Coronary artery (tissue), 2 donors: ENCODE measurements at regions not wholly inside any gene's neighbourhood (a gene's known extent, or its start where the extent isn't known, plus 50 kb on each side); places are given as distances from the start of the nearest gene placed in this dataset.

Source experiments
- DNase-seq: peaks from one replicate; pipeline ENCODE4 v3.0.0-alpha.2; 2017; ENCODE audit warnings: low spot score
- H3K27ac ChIP-seq, 2 donors: fragments of 200-600 bp; sonication (generic); one replicate each; pipeline ENCODE4 v1.5.1; 2016 to 2019
- H3K4me3 ChIP-seq: fragments of 200-600 bp; sonication (generic); 2 replicates; pipeline ENCODE4 v1.5.1; 2016; ENCODE audit warnings: mild to moderate bottlenecking, moderate library complexity
- TF ChIP-seq, protein P1 (sequence below): fragments of 200-600 bp; sonication (generic); IDR thresholded peaks from one replicate; pipeline ENCODE4 v1.5.1; 2019; ENCODE audit warnings: antibody characterized with exemption

DNA sequence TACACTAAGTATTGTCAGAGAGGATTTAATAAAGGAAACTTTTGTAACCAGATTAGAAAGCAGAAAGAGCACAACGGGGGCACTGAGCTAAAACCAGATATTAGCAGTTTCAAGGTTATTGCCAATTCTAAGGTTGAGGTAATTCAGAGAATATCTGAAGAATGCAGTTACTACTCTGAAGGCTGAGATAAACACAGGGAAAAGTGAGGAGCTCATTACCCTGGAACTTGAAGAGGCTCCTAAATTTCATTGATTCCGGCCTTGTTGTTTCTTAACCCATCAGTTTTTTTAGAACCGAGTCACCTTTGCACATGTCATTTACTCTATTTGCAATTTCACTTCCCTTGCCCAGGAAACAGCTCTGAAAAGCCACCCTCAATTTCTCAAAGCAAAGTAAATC, 72.4 kb upstream of the BTBD3 start:
- H3K27ac ChIP-seq, result no peak overlapping the region
- no peak for DNase-seq
- H3K4me3 ChIP-seq, result no peak overlapping the region
- TF ChIP-seq, protein P1, sequence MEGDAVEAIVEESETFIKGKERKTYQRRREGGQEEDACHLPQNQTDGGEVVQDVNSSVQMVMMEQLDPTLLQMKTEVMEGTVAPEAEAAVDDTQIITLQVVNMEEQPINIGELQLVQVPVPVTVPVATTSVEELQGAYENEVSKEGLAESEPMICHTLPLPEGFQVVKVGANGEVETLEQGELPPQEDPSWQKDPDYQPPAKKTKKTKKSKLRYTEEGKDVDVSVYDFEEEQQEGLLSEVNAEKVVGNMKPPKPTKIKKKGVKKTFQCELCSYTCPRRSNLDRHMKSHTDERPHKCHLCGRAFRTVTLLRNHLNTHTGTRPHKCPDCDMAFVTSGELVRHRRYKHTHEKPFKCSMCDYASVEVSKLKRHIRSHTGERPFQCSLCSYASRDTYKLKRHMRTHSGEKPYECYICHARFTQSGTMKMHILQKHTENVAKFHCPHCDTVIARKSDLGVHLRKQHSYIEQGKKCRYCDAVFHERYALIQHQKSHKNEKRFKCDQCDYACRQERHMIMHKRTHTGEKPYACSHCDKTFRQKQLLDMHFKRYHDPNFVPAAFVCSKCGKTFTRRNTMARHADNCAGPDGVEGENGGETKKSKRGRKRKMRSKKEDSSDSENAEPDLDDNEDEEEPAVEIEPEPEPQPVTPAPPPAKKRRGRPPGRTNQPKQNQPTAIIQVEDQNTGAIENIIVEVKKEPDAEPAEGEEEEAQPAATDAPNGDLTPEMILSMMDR, result no peak

DNA sequence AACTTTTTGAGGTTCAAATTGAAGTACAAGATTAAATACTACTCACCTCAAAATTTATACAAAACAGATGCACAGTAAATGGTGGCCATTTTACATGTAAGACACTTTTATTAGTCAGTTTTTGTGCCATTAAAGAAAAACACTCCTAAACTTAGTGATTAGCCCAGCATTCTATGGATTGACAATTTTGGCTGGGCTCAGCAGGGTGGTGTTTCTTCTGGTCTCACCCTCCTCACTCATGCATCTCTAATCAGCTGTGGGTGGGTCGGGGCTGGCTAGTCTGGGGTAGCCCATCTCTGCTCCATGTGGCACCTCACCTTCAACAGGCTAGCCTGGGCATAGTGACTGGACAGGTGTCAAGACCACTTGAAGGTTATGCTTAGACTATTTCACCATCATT, 71.6 kb upstream of the BTBD3 start:
- no peak for DNase-seq
- TF ChIP-seq, protein P1, result no peak
- Histone ChIP-seq H3K4me3 (no peak overlapping the region), H3K27ac (no peak overlapping the region)

DNA sequence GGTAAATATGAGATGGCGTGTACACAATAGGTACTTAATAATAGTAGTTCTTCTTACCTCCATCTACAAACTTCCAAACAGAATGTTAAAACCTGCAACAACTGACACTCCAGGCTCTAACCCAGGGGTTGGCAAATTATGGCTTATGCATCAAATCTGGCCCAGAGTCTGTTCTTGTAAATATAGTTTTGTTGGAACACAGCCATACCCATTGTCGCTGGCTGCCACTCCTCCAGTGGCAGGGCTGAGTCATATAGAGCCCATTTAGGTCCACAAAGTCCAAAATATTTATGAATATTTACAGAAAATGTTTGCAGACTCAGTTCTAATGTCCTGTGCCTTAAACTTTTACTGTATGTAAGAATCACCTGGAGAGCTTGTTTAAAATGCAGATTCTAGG, 69.9 kb upstream of the BTBD3 start:
- no peak for DNase-seq
- Histone ChIP-seq H3K27ac (no peak overlapping the region), H3K4me3 (no peak overlapping the region)
- TF ChIP-seq, protein P1, result no peak

DNA sequence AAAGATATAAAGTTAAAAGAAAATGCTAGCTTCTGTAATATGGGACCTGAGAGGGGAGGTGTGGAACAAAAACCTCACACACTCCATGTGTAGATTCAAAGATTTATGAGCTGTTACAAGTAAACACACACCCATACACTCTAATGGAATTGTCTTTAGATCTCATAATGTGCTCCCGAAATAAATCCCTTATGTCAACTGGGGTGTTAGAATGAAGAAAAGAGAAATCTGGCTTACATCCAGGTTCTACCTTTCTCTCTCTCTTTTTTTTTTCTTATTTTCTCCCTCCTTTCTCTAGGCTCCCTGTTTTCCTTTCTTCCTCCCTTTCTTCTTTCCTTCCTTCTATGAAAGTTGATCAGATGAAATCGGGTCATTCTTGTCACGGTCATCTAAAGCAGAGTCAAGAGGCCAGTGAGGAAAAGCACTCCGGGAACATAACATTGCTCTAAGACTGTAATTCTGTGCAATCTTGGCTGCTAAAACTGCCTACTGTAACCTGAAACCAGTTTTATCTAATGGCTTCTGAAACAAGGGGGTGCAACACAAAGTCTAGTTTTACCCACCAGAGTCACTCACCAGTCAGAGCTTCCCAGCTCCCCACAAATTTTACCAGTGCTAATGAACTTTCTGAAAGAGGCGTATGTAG, 68.3 kb upstream of the BTBD3 start:
- no peak overlapping the region for H3K27ac ChIP-seq
- TF ChIP-seq, protein P1, result no peak
- H3K4me3 ChIP-seq, result no peak overlapping the region
- no peak for DNase-seq

DNA sequence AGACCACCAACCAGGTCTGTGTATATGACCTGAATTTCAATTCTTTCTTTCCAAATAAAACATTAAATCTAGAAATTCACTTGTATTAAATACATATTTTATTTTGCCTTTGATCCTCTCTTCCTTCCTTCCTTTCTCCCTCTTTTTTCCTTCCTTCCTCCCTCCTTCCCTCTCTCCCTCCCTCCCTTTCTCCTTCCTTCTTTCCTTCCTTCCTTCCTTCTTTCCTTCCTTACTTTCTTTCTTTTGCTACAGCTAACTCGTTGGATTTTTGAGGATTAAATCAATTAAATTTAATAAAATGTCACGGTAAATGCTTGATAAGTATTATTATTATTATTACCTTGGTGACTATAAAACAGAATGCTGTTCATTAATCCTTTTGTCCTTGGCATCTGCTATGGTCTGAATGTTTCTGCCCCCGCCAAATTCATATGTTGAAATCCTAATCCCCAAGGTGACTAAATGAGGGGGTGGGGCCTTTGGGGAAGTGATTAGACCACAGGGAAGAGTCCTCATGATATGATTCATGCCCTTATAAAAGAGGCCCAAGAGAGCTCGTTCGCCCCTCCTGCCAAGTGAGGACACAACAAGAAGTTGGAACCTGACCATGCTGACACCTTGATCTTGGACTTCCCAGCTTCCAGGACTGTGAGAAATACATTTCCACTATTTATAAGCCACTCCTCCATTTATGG, 67.6 kb upstream of the BTBD3 start:
- H3K4me3 ChIP-seq, result no peak overlapping the region
- H3K27ac ChIP-seq, result no peak overlapping the region
- DNase-seq, result no peak
- TF ChIP-seq, protein P1, result no peak

DNA sequence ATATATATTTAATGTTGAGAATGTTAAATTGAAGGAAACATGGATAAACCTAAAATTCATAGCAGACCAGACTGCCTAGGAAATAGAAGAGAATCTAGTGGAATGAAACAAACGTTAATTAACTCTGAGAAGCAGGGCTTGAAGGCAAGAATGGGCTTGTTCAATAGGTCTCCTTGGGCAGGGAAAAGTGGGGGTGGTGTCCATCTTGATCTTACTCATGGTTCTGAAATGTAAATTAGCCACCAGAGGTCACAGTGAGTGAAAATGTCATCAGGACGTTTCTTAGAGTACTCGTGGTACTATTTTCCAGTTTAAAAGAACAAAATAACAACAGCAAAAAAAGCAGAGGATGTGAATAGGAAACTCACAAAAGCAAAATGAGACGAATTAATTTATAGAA, 66.8 kb upstream of the BTBD3 start:
- TF ChIP-seq, protein P1, result no peak
- H3K27ac ChIP-seq, result no peak overlapping the region
- no peak overlapping the region for H3K4me3 ChIP-seq
- no peak for DNase-seq

DNA sequence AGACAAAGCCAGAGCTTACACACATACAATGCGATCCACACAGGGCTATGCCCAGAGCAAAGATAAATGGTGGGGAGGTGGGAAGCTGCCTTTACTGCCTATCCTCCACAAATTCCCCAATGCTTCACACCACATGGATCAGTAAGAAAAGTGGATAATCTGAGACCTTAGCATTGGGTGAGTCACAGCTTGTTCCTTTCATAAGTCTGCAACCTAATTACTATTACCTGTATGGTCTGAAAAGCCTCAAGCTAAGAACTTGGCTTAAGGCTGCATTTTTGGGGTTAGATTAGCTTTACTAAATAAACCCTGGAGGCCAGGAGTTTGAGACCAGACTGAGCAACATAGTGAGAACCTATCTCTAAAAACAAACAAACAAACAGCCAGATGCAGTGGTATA, 66.0 kb upstream of the BTBD3 start:
- no peak for DNase-seq
- TF ChIP-seq, protein P1, result no peak
- no peak overlapping the region for H3K27ac ChIP-seq
- H3K4me3 ChIP-seq, result no peak overlapping the region
